GM19239 (cell line): ENCODE measurements at regions not wholly inside any gene's neighbourhood (a gene's known extent, or its start where the extent isn't known, plus 50 kb on each side); places are given as distances from the start of the nearest gene placed in this dataset.

ENCODE experiments used
- DNase-seq: peaks from one replicate; pipeline ENCODE4 v3.0.0; 2011; ENCODE audit warnings: low spot score; ENCODE audit not compliant: insufficient read length
- FAIRE-seq: peaks from 2 replicates; lab custom pipeline; 2011; peaks lifted over from hg19 to GRCh38; lab: Jason Lieb, UNC

DNA sequence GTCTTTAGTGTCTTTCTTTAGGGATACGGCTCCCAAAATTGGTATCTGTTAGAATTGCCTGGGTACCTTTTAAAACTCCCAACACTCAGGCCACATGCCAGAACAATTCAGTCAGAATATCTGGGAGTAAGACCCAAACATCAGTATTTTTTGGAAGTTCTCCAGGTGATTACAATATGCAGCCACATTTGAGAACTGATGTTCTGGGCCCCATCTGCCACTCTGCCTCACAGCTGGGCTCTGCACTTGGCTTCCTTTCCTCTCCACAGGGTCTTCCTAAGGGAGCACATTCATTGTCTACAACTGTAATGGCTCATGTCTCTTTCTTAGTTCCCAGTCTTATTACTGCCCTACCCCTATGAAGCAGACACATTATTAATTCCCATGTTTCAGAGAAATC is 394.5 kb downstream of the MFSD1 start:
- FAIRE-seq = no peak
- DNase-seq = no peak

DNA sequence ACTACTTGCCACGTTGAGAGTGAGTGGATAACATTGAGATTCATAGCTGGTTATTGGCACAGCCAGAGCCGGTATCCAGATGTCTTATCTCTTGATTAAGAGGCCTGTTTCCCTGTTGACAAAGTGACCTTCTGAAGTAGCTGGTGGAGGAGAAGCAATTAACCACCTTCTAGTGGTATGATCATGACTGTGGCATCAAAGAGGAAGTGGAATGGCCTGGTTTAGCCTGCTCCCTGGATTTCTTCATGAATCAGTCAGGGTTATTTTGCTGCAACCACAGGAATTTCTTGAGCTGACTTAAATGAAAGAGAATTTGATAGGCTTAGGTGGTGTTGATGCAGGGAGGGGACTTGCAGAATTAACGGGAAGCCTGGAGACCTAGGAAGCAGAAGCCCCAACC is 398.3 kb downstream of the MFSD1 start:
- no peak for FAIRE-seq
- DNase-seq = no peak

DNA sequence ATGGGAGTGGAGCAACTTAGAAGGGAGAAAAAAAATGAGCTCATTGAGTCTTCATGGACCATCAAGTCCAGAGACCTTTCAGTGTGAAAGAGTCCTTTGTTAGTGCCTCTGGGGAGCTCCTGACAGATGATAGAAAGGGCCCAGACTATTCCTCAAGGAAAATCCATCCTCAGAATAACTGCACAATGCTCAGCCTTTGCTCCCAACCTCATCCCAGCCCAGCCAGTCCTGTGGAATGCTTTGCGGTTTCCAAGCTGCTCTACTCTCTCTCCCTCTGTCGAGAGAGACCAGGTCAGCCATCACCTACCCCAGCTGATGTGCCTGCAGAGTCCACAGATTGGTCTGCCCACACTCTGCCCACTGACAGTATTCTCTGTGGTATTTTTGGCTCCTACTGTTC is 406.2 kb downstream of the MFSD1 start:
- FAIRE-seq (no peak), DNase-seq (no peak)

DNA sequence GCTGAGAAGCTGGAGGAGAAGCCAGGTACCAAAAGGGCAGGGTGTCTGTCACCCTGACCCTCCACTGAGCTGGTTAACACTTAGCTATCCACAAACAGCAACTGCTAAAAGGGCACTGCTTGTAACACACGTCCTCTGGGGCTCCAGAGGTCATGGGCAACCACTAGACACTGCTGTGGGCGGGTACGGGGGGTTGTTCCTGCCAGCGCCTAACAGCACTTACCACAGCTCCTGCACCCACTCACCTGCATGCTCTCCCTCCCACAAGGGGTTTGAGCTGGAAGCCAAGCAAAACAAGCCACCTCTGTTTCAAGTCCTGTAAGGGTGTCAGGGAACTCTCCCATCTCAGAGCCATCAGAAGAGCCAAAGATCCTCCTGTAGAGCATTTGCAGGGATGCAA is 407.6 kb downstream of the MFSD1 start:
- FAIRE-seq (no peak), DNase-seq (no peak)

GRCh38 chr3:159210336-159210735 is 408.5 kb downstream of the MFSD1 start:
- DNase-seq = no peak
- no peak for FAIRE-seq

GRCh38 chr3:159216311-159216710 is 414.5 kb downstream of the MFSD1 start:
- DNase-seq = no peak
- FAIRE-seq = no peak

- DNase-seq (no peak), FAIRE-seq (no peak)
Observed at GRCh38 chr3:159219231-159219630, 417.4 kb downstream of the MFSD1 start.

DNA sequence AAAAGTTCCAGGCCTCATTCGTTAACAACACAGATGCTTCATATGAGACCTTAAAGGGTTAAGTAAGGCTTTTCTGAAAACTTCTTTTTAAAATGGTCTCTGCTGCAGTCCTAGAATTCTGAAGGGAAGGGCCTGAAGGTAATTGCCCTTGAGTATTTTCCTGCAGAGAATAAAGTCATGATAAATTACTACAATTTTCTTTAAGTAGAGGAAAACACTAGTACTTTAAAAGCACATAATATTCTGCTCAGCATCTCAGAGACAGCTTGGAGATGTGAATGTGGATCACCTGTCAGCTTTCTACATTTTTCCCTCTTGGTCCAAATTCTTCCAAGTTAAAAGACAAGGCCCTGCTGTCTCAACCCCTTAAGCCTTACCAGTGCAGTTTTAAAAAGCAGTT is 419.5 kb downstream of the MFSD1 start:
- FAIRE-seq (no peak), DNase-seq (no peak)

GRCh38 chr3:159229116-159229680 is 427.3 kb downstream of the MFSD1 start:
- FAIRE-seq (no peak), DNase-seq (no peak)

DNA sequence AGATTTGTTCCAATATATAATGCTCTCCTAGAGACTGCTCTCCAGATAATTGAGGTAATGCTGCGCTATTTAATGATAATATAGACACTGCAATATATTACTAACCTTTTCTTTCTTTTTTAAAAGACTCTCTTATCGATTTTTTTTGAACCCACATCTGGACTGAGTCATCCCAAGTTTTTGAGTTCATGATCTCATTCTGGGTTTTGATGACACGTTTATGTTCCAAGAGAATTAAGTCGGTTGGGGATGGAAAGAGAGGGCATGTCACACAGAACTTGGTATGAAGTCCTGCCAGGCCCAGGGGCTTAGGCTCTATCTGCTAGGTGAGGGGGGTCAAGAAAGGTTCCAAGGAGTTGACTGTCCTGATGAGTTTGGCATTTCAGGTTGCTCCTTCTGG is 431.1 kb downstream of the MFSD1 start:
- DNase-seq (no peak), FAIRE-seq (no peak)

GRCh38 chr3:159233734-159234133 is 431.9 kb downstream of the MFSD1 start:
- FAIRE-seq (no peak), DNase-seq (no peak)

GRCh38 chr3:159234306-159234705 is 432.5 kb downstream of the MFSD1 start:
- no peak for FAIRE-seq
- no peak for DNase-seq

DNA sequence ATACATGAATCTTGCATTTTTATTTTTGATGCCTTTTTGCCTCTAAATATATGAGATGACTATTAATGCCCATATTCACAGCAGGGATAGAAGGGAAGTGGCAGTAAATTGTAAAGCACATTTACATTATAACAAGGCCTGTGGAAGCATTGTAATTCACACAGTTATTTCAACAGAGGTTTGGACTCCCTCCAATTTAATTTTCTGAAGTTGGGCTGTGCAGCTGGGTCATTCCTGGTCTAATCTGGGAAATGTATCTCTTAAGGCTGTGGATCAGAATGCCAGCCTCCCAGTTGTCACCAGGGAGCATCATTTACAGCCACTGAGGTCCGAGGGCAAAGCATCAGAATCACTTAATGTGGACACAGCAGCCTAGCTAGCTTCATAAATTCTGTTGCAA is 434.5 kb downstream of the MFSD1 start:
- FAIRE-seq = no peak

DNA sequence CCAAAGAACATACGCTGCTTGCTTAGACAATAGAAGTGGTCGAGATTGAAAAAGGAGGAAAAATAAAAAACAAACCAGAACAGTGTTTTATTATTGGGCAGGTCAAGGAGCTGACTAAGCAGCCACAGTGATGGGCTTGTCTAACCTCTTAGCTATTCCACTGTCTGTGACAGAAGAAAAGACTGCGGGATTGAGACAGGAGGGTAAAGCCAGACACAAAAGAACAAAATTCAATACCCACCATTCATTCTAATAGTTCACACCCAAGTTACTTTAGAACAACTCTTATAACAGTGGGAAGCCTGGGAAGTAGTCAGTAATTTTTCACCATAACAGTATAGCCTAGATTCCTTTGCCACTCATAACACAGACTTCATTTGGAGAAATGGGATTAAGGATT is 435.4 kb downstream of the MFSD1 start:
- DNase-seq = no peak
- no peak for FAIRE-seq

More for the DNA sequence above, 434.5 kb downstream of the MFSD1 start:
- DNase-seq = no peak

- DNase-seq (no peak), FAIRE-seq (no peak)
Observed at GRCh38 chr3:159238646-159239045, 436.8 kb downstream of the MFSD1 start.

- no peak for DNase-seq
Observed at GRCh38 chr3:159239059-159239458, 437.2 kb downstream of the MFSD1 start.

GRCh38 chr3:159244933-159245332 is 443.1 kb downstream of the MFSD1 start:
- DNase-seq (no peak), FAIRE-seq (no peak)

More at GRCh38 chr3:159239059-159239458, 437.2 kb downstream of the MFSD1 start:
- no peak for FAIRE-seq

GRCh38 chr3:159245871-159246270 is 444.0 kb downstream of the MFSD1 start:
- FAIRE-seq = no peak

DNA sequence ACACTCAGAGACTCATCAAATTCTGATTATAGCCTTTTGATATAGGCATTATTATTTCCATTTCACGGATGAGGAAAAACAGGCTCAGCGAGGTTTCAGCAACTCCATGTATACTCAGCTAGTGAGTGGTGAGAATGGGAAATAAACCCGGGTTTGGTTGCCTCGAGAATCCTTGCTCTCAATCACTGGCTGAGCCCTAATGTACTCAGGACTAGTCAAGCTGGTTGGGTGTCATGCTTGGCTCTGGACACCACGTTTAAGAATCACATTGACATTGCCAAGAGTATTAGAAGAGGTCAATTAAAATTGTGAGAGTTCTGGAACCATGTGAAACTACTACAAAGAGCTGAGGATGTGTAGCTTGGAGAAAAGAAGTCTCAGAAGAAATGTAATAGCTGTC is 444.5 kb downstream of the MFSD1 start:
- DNase-seq = no peak
- FAIRE-seq = no peak

More at GRCh38 chr3:159245871-159246270, 444.0 kb downstream of the MFSD1 start:
- DNase-seq = no peak

GRCh38 chr3:159249472-159250174 is 447.8 kb downstream of the MFSD1 start:
- no peak for FAIRE-seq
- DNase-seq = no peak

- DNase-seq (no peak), FAIRE-seq (no peak)
Observed at GRCh38 chr3:159250961-159251360, 449.1 kb downstream of the MFSD1 start.

DNA sequence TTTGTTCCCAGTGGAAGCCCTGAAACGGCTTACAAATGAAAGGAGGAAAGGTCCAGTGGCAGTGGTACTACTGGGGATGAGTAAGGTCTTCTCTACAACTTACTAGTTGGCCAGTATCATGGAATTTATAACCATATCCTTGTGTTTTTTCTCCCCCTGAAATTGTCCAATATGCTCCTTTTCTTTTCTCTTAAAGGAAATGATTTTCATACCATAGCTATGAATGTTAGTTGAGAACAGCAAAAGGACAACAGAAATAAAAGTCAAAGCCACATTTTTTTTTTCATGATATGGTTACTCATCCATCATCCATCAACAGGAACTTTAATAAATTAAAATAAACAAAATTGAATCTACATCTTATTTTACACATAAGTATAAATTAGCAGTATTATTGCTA is 450.4 kb downstream of the MFSD1 start:
- DNase-seq (no peak), FAIRE-seq (no peak)
